IMR-90 (cell line): ENCODE measurements at regions not wholly inside any gene's neighbourhood (a gene's known extent, or its start where the extent isn't known, plus 50 kb on each side); places are given as distances from the start of the nearest gene placed in this dataset.

Experiments
- ATAC-seq: fragments of 200-7000 bp; cut with Tn5 transposase; 2 replicates; pipeline ENCODE4 v1.9.1; 2020; ENCODE audit warnings: low read depth, mild to moderate bottlenecking, moderate library complexity
- BruUV-seq: library from RNA; stranded (reverse); fragments of 400-500 nt; replicated peaks from 2 replicates; lab custom pipeline; 2021; lab: Mats Ljungman, UMichigan
- CTCF ChIA-PET: fragments of 300-600 bp; formaldehyde crosslinking; extraction: SDS; loops from one replicate; lab custom pipeline; 2021; ENCODE audit warnings: antibody characterized with exemption; lab: Yijun Ruan, JAX
- POLR2A ChIA-PET: fragments of 300-600 bp; sonication (Branson Sonifier 250); formaldehyde crosslinking; loops from one replicate; lab custom pipeline; 2022; ENCODE audit warnings: antibody characterized with exemption; ENCODE audit not compliant: unreplicated experiment; lab: Charles Lee
- DNase-seq: peaks from one replicate; pipeline ENCODE4 v3.0.0; 2013
- H2AFZ ChIP-seq: replicated peaks from 2 replicates; pipeline ENCODE3; 2013; ENCODE audit warnings: low read length, mild to moderate bottlenecking; ENCODE audit not compliant: poor library complexity
- H2AK5ac ChIP-seq: 2 replicates; pipeline ENCODE4 v1.6.1; 2013; ENCODE audit warnings: low read depth, low read length, inconsistent platforms
- H2AK9ac ChIP-seq: replicated peaks from 2 replicates; pipeline ENCODE3; 2013; ENCODE audit warnings: mild to moderate bottlenecking, low read depth, low read length, moderate library complexity; ENCODE audit not compliant: poor library complexity
- H2BK120ac ChIP-seq: 2 replicates; pipeline ENCODE4 v1.6.1; 2013; ENCODE audit warnings: low read depth, low read length, inconsistent platforms
- H2BK15ac ChIP-seq: 3 replicates; pipeline ENCODE4 v1.6.1; 2013; ENCODE audit warnings: low read depth, low read length, inconsistent platforms
- H2BK20ac ChIP-seq: 2 replicates; pipeline ENCODE4 v1.6.1; 2013; ENCODE audit warnings: low read depth, mild to moderate bottlenecking, inconsistent platforms, low read length, moderate library complexity
- H2BK5ac ChIP-seq: 2 replicates; pipeline ENCODE4 v1.6.1; 2013; ENCODE audit warnings: mild to moderate bottlenecking, low read depth, low read length, inconsistent platforms; ENCODE audit not compliant: poor library complexity, severe bottlenecking
- H3K14ac ChIP-seq: replicated peaks from 2 replicates; pipeline ENCODE4 v1.6.1; 2013; ENCODE audit warnings: low read depth, low read length, inconsistent platforms
- H3K18ac ChIP-seq: 2 replicates; pipeline ENCODE4 v1.6.1; 2013; ENCODE audit warnings: low read depth, low read length, control low read depth
- H3K23ac ChIP-seq: 2 replicates; pipeline ENCODE4 v1.6.1; 2013; ENCODE audit warnings: low read depth, low read length, inconsistent platforms
- H3K27ac ChIP-seq: 2 replicates; pipeline ENCODE4 v1.5.1; 2013; ENCODE audit warnings: mild to moderate bottlenecking, control low read depth, low read length; ENCODE audit not compliant: insufficient read depth
- H3K27me3 ChIP-seq: 2 replicates; pipeline ENCODE4 v1.6.1; 2013; ENCODE audit warnings: low read length; ENCODE audit not compliant: control insufficient read depth, insufficient read depth
- H3K36me3 ChIP-seq: 2 replicates; pipeline ENCODE4 v1.6.1; 2013; ENCODE audit warnings: low read length, mixed read lengths; ENCODE audit not compliant: control insufficient read depth, insufficient read depth
- H3K4ac ChIP-seq: 2 replicates; pipeline ENCODE4 v1.6.1; 2013; ENCODE audit warnings: low read depth, low read length, inconsistent platforms
- H3K4me1 ChIP-seq: 2 replicates; pipeline ENCODE4 v1.6.1; 2013; ENCODE audit warnings: low read length, mixed read lengths; ENCODE audit not compliant: control insufficient read depth, insufficient read depth
- H3K4me2 ChIP-seq: 2 replicates; pipeline ENCODE4 v1.6.1; 2013; ENCODE audit warnings: low read depth, mild to moderate bottlenecking, control low read depth, low read length, moderate library complexity
- H3K4me3 ChIP-seq: 2 replicates; pipeline ENCODE4 v1.5.1; 2013; ENCODE audit warnings: low read depth, mild to moderate bottlenecking, control low read depth, low read length, moderate library complexity; ENCODE audit not compliant: insufficient read depth
- H3K56ac ChIP-seq: 2 replicates; pipeline ENCODE4 v1.6.1; 2013; ENCODE audit warnings: low read length, inconsistent platforms; ENCODE audit not compliant: insufficient read depth; ENCODE audit errors: extremely low read depth
- H3K79me1 ChIP-seq, 2 experiments: 2 replicates each; pipeline ENCODE4 v1.6.1; 2013; ENCODE audit warnings: low read length in 2 of 2, inconsistent platforms in 1 of 2, low read depth in 1 of 2
- H3K9ac ChIP-seq: 2 replicates; pipeline ENCODE4 v1.6.1; 2013; ENCODE audit warnings: low read depth, low read length, control low read depth
- H3K9me1 ChIP-seq: 2 replicates; pipeline ENCODE4 v1.6.1; 2013; ENCODE audit warnings: low read length, inconsistent platforms; ENCODE audit not compliant: insufficient read depth
- H3K9me3 ChIP-seq: 2 replicates; pipeline ENCODE4 v1.6.1; 2013; ENCODE audit warnings: low read length; ENCODE audit not compliant: control insufficient read depth, insufficient read depth
- H4K20me1 ChIP-seq: 2 replicates; pipeline ENCODE4 v1.6.1; 2013; ENCODE audit warnings: low read length, inconsistent platforms; ENCODE audit not compliant: insufficient read depth
- H4K5ac ChIP-seq: 2 replicates; pipeline ENCODE4 v1.6.1; 2013; ENCODE audit warnings: mild to moderate bottlenecking, low read depth, low read length, control low read depth
- H4K8ac ChIP-seq, 2 experiments: 2 replicates each; pipeline ENCODE4 v1.6.1; 2013; ENCODE audit warnings: low read depth in 2 of 2, low read length in 2 of 2, control low read depth in 1 of 2, inconsistent platforms in 1 of 2
- H4K91ac ChIP-seq: 2 replicates; pipeline ENCODE4 v1.6.1; 2013; ENCODE audit warnings: low read depth, low read length, inconsistent platforms; ENCODE audit not compliant: insufficient read depth
- BHLHE40 ChIP-seq: fragments of 150-350 bp; IDR thresholded peaks from 2 replicates; pipeline ENCODE4 v1.6.1; 2016; ENCODE audit warnings: mild to moderate bottlenecking, low read depth, low read length
- CEBPB ChIP-seq: IDR thresholded peaks from 2 replicates; pipeline ENCODE4 v1.6.1; 2012; ENCODE audit warnings: low read depth, low read length, improper control_type of control experiment
- CHD1 ChIP-seq: IDR thresholded peaks from 2 replicates; pipeline ENCODE4 v1.6.1; 2012; ENCODE audit warnings: low read depth, low read length, improper control_type of control experiment
- CTCF ChIP-seq: conservative IDR thresholded peaks from 2 replicates; pipeline ENCODE4 v1.5.1; 2012; ENCODE audit warnings: mild to moderate bottlenecking, low read depth, low read length, improper control_type of control experiment
- FOS ChIP-seq: fragments of 150-350 bp; IDR thresholded peaks from 2 replicates; pipeline ENCODE4 v1.6.1; 2016; ENCODE audit warnings: low read depth, low read length
- MAFK ChIP-seq: IDR thresholded peaks from 2 replicates; pipeline ENCODE4 v1.6.1; 2012; ENCODE audit warnings: low read depth, low read length, improper control_type of control experiment
- MAZ ChIP-seq: IDR thresholded peaks from 2 replicates; pipeline ENCODE4 v1.6.1; 2012; ENCODE audit warnings: low read depth, mild to moderate bottlenecking, low read length, improper control_type of control experiment, moderate library complexity, borderline replicate concordance
- MXI1 ChIP-seq: IDR thresholded peaks from 2 replicates; pipeline ENCODE4 v1.6.1; 2012; ENCODE audit warnings: low read depth, mild to moderate bottlenecking, low read length, moderate library complexity, borderline replicate concordance
- NFE2L2 ChIP-seq: fragments of 150-350 bp; IDR thresholded peaks from 2 replicates; pipeline ENCODE4 v1.6.1; 2016; ENCODE audit warnings: low read depth, mild to moderate bottlenecking, low read length
- POLR2A ChIP-seq: IDR thresholded peaks from 2 replicates; pipeline ENCODE4 v1.6.1; 2012; ENCODE audit warnings: mild to moderate bottlenecking, low read depth, low read length
- RAD21 ChIP-seq: IDR thresholded peaks from 2 replicates; pipeline ENCODE4 v1.6.1; 2012; ENCODE audit warnings: low read length, improper control_type of control experiment
- RCOR1 ChIP-seq: IDR thresholded peaks from 2 replicates; pipeline ENCODE4 v1.6.1; 2012; ENCODE audit warnings: mild to moderate bottlenecking, low read length, improper control_type of control experiment; ENCODE audit not compliant: insufficient replicate concordance
- RFX5 ChIP-seq: IDR thresholded peaks from 2 replicates; pipeline ENCODE4 v1.8.0; 2012; ENCODE audit warnings: low read depth, mild to moderate bottlenecking, low read length, moderate library complexity
- SMC3 ChIP-seq: fragments of 150-350 bp; IDR thresholded peaks from 2 replicates; pipeline ENCODE4 v1.6.1; 2016; ENCODE audit warnings: low read depth, mild to moderate bottlenecking, antibody characterized with exemption, low read length, moderate library complexity
- WGBS, 2 experiments: methylation state at CpG; one replicate each; pipeline versions ENCODE4 v1.1.5 to v1.1.7; 2013; ENCODE audit warnings: missing lambda C conversion rate in 2 of 2; ENCODE audit not compliant: insufficient read length in 1 of 2; ENCODE audit errors: extremely low coverage in 2 of 2; 5-methylcytosine and 5-hydroxymethylcytosine counted together
- dilution Hi-C: fragments of 300-500 bp; cut with HindIII; formaldehyde crosslinking; loops from one replicate; pipeline ENCODE4 v1.14.3; 2018; ENCODE audit warnings: low sequenced_read_pairs; ENCODE audit not compliant: unreplicated experiment
- in situ Hi-C: fragments of 300-500 bp; cut with MboI; formaldehyde crosslinking; loops from 3 replicates; pipeline ENCODE4 v1.14.3; 2019; ENCODE audit warnings: low sequenced_read_pairs, inconsistent platforms, mixed read lengths
- intact Hi-C: fragments of 100-400 bp; cut with micrococcal nuclease; formaldehyde crosslinking; loops from 2 replicates; pipeline ENCODE4 v1.10.0; 2022
- TF ChIP-seq, protein P1 (sequence below): fragments of 150-350 bp; IDR thresholded peaks from 2 replicates; pipeline ENCODE4 v1.6.1; 2017; ENCODE audit warnings: mild to moderate bottlenecking, antibody characterized with exemption, low read length, low read depth
- TF ChIP-seq, protein P2 (sequence below): fragments of 150-350 bp; IDR thresholded peaks from 2 replicates; pipeline ENCODE4 v1.6.1; 2016; ENCODE audit warnings: low read depth, mild to moderate bottlenecking, low read length, moderate library complexity, borderline replicate concordance

DNA sequence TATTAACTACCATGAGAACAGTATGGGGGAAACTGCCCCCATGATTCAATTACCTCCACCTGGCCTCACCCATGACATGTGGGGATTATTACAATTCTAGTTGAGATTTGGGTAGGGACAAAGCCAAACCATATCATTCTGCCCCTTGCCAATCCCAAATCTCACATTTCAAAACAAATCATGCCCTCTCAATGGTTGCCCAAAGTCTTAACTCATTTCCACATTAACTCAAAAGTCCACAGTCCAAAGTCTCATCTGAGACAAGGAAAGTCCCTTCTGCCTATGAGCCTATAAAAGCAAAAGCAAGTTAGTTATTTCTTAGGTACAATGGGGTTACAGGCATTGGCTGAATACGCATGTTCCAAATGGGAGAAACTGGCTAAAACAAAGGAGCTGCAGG lies 180.7 kb upstream of the CDH12 start:
- Histone ChIP-seq H3K4ac (no peak overlapping the region), H2BK120ac (no peak overlapping the region), H3K23ac (no peak overlapping the region), H4K91ac (no peak overlapping the region), H2AFZ (no peak overlapping the region), H2BK20ac (no peak overlapping the region), H4K8ac (no peak overlapping the region), H3K27me3 (no peaks in the 10 kb centered on the region), H3K79me1 (no peaks in the 10 kb centered on the region), H4K20me1 (no peaks in the 10 kb centered on the region), H3K4me1 (no peaks in the 10 kb centered on the region), H2BK5ac (no peak overlapping the region), H3K56ac (no peak overlapping the region), H3K14ac (no peak overlapping the region), H3K18ac (no peak overlapping the region), H3K27ac (no peak overlapping the region), H3K4me2 (no peak overlapping the region), H2BK15ac (no peak overlapping the region), H3K4me3 (no peak overlapping the region), H3K9me3 (peaks cover 5% of the 10 kb centered on the region; the same call in 1 of the 2 replicates), H3K9ac (no peak overlapping the region), H3K36me3 (no peaks in the 10 kb centered on the region), H4K5ac (no peak overlapping the region), H3K9me1 (no peaks in the 10 kb centered on the region), H2AK5ac (no peak overlapping the region), H2AK9ac (no peak overlapping the region)
- ATAC-seq, result no peak
- TF ChIP-seq BHLHE40 (no peak), RCOR1 (no peak), CTCF (no peak), RFX5 (no peak), MAZ (no peak), NFE2L2 (no peak), FOS (no peak), SMC3 (no peak), CEBPB (no peak), POLR2A (no peak), CHD1 (no peak), MXI1 (no peak), MAFK (no peak), RAD21 (no peak)
- TF ChIP-seq, protein P1, sequence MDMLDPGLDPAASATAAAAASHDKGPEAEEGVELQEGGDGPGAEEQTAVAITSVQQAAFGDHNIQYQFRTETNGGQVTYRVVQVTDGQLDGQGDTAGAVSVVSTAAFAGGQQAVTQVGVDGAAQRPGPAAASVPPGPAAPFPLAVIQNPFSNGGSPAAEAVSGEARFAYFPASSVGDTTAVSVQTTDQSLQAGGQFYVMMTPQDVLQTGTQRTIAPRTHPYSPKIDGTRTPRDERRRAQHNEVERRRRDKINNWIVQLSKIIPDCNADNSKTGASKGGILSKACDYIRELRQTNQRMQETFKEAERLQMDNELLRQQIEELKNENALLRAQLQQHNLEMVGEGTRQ, result no peak
- TF ChIP-seq, protein P2, sequence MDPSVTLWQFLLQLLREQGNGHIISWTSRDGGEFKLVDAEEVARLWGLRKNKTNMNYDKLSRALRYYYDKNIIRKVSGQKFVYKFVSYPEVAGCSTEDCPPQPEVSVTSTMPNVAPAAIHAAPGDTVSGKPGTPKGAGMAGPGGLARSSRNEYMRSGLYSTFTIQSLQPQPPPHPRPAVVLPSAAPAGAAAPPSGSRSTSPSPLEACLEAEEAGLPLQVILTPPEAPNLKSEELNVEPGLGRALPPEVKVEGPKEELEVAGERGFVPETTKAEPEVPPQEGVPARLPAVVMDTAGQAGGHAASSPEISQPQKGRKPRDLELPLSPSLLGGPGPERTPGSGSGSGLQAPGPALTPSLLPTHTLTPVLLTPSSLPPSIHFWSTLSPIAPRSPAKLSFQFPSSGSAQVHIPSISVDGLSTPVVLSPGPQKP, result no peak
- dilution Hi-C loops (no loop called here), intact Hi-C loops (no loop called here), in situ Hi-C loops (no loop called here)
- POLR2A ChIA-PET, result no interaction called here
- DNase-seq, result no peak
- WGBS, 2 experiments, result no CpG with 5 or more reads among the region's 1 CpG
- BruUV-seq, result no TSS peak
- CTCF ChIA-PET, result no interaction called here
